ENCODE measurements at regions not wholly inside any gene's neighbourhood (a gene's known extent, or its start where the extent isn't known, plus 50 kb on each side); places are given as distances from the start of the nearest gene placed in this dataset.

GRCh38 chr4:174425669-174426068, 96.6 kb downstream of the HPGD start:
- WGBS = 86% methylated on average over 1 of the region's 1 CpG

GRCh38 chr4:174423257-174423944, 98.9 kb downstream of the HPGD start:
- Histone ChIP-seq H3K4me3 (ENCODE audit: low read depth in 1 of 3, low read length in 3 of 3) (no peak overlapping the region), H3K9ac (ENCODE audit: low read depth in 1 of 2, low read length in 2 of 2) (no peak overlapping the region), H3K36me3 (ENCODE audit: control insufficient read depth in 4 of 4, insufficient read depth in 3 of 4, low read depth in 1 of 4, low read length in 3 of 4) (no peaks in the 10 kb centered on the region), H3K27me3 (ENCODE audit: control insufficient read depth in 4 of 4, insufficient read depth in 4 of 4, low read length in 3 of 4) (no peaks in the 10 kb centered on the region), H3K4me1 (ENCODE audit: control insufficient read depth in 4 of 4, insufficient read depth in 4 of 4, low read length in 3 of 4) (no peaks in the 10 kb centered on the region), H3K9me3 (ENCODE audit: control insufficient read depth in 4 of 4, low read length in 3 of 4) (no peaks in the 10 kb centered on the region), H3K27ac (ENCODE audit: low read depth in 1 of 2, low read length in 2 of 2) (no peak overlapping the region)
- no peak for TF ChIP-seq NR2F2 (IDR thresholded peaks at IDR 0.05)
- TF ChIP-seq EGR1 (IDR thresholded peaks at IDR 0.05; ENCODE audit: low read depth in 2 of 2) = no peak
- no peak for TF ChIP-seq TAF1 (conservative IDR thresholded peaks at IDR 0.05)
- no peak for TF ChIP-seq HNF4G (IDR thresholded peaks at IDR 0.05)
- no peak for TF ChIP-seq REST (IDR thresholded peaks at IDR 0.05)
- TF ChIP-seq RAD21 (IDR thresholded peaks at IDR 0.05) = no peak
- TF ChIP-seq YY1 (IDR thresholded peaks at IDR 0.05) = no peak
- no peak for TF ChIP-seq GABPA (IDR thresholded peaks at IDR 0.05 in 1 of 2, conservative IDR thresholded peaks at IDR 0.05 in 1 of 2)
- TF ChIP-seq HNF4A (conservative IDR thresholded peaks at IDR 0.05) = no peak
- TF ChIP-seq JUND (IDR thresholded peaks at IDR 0.05) = no peak
- no peak for TF ChIP-seq SP1 (IDR thresholded peaks at IDR 0.05)
- no peak for TF ChIP-seq FOXA1 (IDR thresholded peaks at IDR 0.05)
- TF ChIP-seq ATF3 (IDR thresholded peaks at IDR 0.05) = no peak
- no peak for TF ChIP-seq RXRA (IDR thresholded peaks at IDR 0.05)
- no peak for TF ChIP-seq CTCF (IDR thresholded peaks at IDR 0.05; ENCODE audit: low read depth, low read length, missing input control)
- TF ChIP-seq ZBTB33 (IDR thresholded peaks at IDR 0.05) = no peak
- TF ChIP-seq FOXA2 (IDR thresholded peaks at IDR 0.05) = no peak
- TF ChIP-seq MAX (IDR thresholded peaks at IDR 0.05) = no peak
- DNase-seq (ENCODE audit: low spot score) = no peak
- WGBS = 37% methylated on average over 6 of the region's 6 CpGs

More at GRCh38 chr4:174425669-174426068, 96.6 kb downstream of the HPGD start:
- no peaks in the 10 kb centered on the region for H3K27me3 ChIP-seq (ENCODE audit: control insufficient read depth in 4 of 4, insufficient read depth in 4 of 4, low read length in 3 of 4)
- H3K36me3 ChIP-seq (ENCODE audit: control insufficient read depth in 4 of 4, insufficient read depth in 3 of 4, low read depth in 1 of 4, low read length in 3 of 4) = no peaks in the 10 kb centered on the region
- H3K4me3 ChIP-seq (ENCODE audit: low read depth in 1 of 3, low read length in 3 of 3) = no peak overlapping the region
- H3K27ac ChIP-seq (ENCODE audit: low read depth in 1 of 2, low read length in 2 of 2) = no peak overlapping the region
- no peak for DNase-seq (ENCODE audit: low spot score)
- H3K4me1 ChIP-seq (ENCODE audit: control insufficient read depth in 4 of 4, insufficient read depth in 4 of 4, low read length in 3 of 4) = no peaks in the 10 kb centered on the region
- TF ChIP-seq MAX (IDR thresholded peaks at IDR 0.05) (no peak), FOXA2 (IDR thresholded peaks at IDR 0.05) (no peak), ZBTB33 (IDR thresholded peaks at IDR 0.05) (no peak)
- H3K9ac ChIP-seq (ENCODE audit: low read depth in 1 of 2, low read length in 2 of 2) = no peak overlapping the region
- H3K9me3 ChIP-seq (ENCODE audit: control insufficient read depth in 4 of 4, low read length in 3 of 4) = no peaks in the 10 kb centered on the region

All from liver (tissue), 8 donors.